T-helper 2 cell (primary cell): ENCODE measurements at regions not wholly inside any gene's neighbourhood (a gene's known extent, or its start where the extent isn't known, plus 50 kb on each side); places are given as distances from the start of the nearest gene placed in this dataset.
"Not testable (repeated sequence)": the region's sequence is repeated elsewhere in the genome, so short reads cannot be mapped to it uniquely, and the experiment has no call there.

ENCODE experiments used
- DNase-seq, 5 experiments: peaks; one replicate each; pipeline versions ENCODE4 v3.0.0 to v3.0.0-alpha.2; 2012 to 2022

DNA sequence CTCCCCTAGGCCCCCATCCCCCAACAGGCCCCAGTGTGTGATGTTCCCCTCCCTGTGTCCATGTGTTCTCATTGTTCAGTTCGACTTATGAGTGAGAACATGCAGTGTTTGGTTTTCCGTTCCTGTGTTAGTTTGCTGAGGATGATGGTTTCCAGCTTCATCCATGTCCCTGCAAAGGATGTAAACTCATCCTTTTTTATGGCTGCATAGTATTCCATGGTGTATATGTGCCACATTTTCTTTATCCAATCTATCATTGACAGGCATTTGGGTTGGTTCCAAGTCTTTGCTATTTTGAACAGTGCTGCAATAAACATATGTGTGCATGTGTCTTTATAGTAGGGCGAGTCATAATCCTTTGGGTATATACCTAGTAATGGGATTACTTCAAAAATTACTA, 295.8 kb upstream of the NUDT12 start:
- not testable (repeated sequence) for DNase-seq

DNA sequence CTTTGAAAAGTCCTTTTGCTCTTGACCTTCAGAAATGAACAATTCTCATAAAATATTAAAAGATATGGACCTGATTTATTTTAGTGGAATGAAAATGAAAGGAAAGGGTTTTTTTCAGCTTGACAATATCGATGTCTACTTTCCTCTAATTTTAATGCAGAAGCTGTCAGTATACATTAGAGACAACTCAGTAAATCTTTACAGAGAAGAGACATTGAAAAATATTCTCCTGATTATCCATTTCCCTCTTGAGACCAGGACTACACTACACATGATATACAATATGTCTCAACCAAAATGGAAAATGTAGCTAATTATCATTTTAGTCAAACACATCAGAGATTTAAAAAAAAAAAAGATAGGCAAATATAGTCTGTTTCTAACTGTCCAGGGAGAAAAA, 288.5 kb upstream of the NUDT12 start:
- no peak for DNase-seq

DNA sequence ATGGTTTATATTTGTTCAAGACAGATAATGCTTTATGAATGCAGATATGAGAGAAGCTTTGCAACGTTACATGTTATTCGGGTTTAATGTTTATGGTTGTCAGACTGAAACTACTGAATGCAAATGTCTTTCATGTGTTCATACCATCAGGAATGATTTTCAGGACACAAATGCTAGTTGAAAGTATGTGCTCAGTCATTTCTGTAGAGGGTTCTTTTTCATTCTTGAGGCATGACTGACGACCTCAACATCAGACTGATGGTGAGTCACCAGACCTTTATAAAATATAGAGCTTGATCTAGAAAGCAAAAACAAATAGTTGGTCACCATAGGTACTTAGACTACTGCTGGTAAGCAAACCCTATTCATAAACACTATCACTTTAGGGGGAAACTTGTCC, 287.3 kb upstream of the NUDT12 start:
- DNase-seq, result peak in 1 of 5 experiments; percentile 32

DNA sequence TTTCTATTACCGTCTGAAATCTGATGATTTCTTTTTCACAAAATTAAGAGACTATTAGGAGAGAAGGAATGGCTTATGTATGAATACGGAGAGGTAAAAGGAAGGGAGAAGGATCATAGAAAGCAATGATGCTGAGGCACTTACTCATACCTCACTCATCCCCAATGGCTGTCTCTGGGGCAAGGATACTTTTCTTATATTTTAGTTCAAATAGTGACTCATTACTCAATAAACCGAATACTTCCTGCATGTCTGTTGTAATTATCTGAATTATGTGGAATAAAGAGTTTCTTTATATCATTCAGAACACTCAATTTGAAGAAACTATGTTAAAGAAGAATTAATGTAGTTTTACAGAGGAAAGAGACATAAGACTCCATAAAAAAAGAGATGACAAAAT, 284.5 kb upstream of the NUDT12 start:
- no peak for DNase-seq

DNA sequence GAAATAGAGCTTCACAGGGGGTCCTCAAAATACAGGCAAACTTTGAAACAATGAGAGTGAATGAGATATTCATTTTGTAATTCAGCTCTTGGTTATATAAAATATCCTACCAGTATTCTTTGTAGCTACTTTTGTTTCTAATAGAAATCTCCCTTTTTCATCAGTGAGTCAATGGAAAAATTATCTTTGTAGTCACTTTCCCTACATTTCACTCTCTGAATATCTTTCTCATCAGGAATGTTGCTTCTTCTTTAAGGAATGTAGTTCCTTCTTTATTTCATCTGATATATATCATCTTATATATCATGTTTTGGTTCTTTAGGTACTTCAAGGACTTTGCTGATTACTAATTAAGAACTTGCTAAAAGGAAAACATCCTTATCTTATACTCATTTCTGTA, 280.3 kb upstream of the NUDT12 start:
- DNase-seq, result no peak

DNA sequence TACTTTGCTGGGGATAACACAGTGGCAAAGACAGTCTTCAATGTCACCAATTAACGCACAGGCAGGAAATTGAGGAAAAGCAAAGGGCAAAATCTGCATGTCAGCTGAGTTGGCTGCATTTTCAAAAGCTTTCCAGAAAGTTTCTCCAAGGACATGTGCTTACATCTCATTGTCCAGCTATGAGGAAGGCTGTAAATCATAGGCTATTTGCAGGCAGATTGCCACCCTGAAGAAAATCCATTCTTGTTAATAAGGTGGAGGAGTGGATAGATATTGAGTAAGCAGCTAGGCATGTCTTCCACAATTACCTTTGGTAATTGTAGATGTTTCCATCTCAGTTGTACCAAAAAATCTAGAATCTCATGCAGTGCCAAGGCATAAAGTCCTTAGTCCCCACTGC, 278.0 kb upstream of the NUDT12 start:
- no peak for DNase-seq

DNA sequence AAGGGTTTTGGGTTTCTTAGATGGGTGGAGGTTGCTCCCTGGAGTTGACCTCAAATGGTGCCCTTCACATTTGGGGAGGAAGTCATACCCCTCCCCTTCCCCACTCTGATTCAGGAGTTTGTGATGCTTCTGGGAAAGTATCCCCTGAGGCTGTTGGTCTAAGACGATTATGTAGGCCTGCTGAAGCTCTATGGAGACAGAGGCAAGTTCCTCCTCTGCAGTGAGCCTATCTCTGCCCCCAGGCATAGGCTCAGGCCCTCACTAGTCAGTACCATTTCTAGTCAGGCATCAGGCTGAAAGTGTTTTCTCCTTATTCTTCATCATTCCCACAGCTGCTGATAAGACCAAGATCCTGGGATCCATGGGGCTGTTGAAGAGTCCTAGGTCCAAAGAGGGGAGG, 271.6 kb upstream of the NUDT12 start:
- DNase-seq, result no peak

DNA sequence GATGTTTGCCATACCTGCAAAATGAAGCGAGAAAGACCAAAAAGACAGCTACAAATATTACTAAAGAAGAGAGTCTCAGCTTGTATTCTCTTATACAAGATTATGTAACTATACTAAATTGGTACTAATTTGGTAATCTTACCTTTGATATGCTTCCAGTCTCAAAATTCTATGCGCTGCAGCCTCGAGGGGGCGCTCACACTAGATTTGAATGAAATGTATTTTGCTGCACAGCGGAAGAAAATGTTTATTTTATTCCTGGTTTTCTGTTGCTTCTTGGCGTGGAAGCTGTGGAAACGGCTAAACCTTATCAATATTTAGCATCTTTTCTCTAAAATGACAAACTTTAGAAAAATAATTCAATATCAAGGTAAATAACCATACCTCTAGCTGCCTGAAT, 267.0 kb upstream of the NUDT12 start:
- no peak for DNase-seq

DNA sequence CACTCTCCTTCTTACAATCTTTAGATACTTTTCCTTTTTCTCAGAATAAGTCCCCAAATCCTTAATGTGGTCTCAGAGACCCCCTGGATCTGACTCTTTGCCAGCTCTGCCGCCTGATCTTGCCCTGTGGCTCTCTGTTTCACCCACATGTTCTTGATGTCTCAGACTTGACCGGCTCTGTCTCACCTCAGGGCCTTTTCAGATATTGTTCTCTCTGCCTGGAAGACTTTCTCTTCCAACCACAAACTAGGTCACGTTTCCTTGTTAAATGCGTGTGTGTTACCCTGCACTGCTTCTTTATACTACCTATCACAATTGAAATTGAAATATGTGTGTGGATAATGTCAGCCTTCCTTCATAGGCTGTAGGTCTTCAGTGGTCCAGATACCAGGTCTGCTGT, 265.4 kb upstream of the NUDT12 start:
- no peak for DNase-seq

DNA sequence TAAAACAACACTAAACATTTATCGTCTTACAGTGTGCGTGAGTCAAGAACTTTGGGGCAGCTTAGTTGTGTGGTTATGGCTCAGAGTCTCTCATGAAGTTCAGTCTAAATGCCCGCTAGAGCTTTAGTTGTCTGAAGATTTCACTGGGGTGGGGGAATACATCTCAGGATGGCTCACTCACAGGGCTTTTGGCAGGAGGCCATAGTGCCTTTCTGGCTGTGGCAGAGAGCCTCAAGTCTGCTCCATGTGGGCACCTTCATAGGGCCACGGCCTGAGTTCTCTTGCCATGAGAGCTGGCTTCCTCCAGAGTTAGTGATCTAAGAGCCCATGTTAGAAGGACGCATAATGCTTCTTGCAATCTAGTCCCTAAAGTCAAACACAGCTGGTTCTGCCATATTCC, 258.8 kb upstream of the NUDT12 start:
- DNase-seq, result no peak

DNA sequence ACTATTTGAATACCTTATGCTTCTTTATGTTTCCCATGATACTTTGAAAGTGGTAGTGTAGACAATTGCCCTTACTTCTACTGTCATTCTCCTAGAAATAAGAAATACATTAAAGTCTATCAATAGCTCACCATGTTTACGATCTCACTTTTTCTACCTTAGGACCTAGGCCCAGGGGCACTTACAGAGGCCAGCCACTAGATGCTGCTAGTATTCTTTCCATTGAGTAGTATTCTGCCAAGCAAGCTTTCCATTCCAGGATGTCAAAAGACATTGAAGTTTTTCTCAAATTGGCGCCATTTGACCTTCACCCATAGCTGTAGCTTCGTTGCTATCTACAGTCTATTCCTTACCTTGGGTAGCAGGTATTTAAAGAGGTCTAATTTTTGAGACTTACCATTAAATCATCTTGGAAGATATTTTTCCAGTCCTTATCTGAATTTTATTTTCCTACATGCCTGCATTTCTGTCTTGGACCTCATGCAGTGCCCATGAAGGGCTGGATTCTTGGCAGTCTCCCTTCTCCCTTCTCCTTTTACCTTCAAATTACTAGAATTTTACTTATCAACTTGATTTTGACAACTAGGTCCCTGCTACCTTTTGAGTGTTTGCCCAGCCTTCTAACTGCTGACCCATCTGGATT, 246.0 kb upstream of the NUDT12 start:
- peak in 1 of 5 experiments; percentile 11 for DNase-seq

DNA sequence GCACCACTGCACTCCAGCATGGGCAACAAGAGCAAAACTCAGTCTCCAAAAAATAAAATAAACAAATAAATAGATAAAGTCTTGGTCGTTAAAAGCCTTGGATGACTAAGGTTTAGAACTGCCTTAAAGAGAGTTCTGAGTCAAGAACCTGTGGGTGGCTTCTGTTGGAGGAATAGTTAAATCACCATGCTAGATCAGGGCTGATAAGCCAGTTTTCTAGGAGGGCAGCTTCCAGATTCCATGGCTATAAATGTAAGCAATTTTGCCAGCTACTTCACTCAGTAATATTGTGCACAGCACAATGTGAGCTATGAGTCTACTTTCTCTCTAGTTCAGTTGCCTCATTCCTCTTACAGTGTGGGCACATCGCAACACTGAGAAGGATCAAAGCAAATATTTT, 242.1 kb upstream of the NUDT12 start:
- DNase-seq, result no peak

DNA sequence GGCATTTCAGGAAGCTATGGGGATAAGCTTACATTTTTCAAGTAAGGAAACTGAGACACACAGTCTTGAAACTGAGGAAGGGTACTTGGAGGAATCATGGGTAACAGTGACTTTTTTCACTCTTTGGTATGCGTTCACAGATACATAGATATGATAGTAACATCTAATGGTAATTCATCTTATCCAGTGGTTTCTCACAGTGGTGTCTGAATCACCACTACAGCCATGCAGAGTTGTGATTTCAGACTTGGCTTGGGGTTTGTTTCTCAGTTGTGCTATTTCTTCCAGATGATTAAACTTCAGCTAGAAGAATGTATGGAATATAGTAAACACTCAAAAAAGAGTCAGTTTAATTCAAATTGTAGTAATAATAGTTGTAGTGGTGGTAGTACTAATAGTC, 239.1 kb upstream of the NUDT12 start:
- no peak for DNase-seq

DNA sequence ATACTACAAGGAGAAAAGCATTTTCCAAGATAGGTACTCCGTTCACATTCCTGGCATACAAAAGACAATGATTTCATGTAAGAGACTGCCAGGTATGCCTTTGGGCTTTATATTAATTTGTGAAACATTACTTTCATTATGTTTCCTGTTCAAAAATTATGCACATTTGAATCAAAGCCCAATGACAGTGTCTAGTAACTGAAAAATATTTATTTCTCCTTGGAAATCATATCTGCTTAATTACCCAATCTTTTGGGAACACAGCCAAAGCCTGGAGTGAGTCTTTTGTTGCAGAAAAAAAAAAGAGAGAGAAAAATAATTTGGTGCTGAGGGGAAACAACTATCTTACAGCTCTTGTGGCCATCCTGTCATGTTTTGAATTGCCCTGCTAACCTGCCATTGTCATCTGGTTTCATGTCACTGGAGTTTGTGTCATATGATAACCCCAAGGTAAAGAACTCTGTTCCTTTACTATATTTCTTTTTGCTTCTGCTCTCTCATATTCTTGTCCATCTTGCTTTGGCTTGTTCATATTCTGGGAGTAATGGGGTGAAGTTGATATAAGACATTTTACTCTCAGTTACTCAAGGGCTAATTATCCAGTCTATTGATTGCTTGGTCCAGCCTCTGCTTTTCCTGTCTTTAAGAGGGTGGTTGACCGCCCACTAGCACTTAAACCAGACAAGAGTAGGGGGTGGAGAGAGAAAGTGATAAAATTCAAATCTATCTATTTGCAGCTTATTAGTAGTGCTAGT, 238.3 kb upstream of the NUDT12 start:
- DNase-seq, result no peak

DNA sequence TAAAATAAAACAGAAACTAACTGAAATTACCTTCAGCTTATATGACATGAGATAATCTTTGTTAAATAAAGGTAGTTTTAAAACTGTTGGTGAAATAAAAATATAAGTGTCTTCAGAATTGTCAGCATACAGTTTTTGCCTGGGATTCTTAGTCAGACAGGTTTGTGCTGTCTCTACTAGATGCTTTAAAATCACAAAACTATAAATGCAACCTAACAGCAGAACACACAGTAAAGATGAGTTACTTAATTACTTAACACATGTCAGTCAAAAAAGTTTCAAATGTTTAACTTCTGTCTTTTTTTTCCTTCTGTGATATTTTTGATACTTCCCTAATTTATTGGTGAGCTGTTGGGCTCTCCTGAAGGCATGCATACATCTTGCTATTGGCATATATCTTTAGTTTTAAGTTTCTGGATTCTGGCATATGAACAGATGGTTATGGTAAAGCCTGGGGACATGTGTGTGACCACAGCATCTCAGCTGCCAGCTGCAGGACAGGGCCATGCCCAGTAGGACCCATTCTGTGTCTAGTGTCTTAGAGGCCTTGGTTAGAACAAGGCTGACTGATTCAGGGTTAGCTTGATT, 231.1 kb upstream of the NUDT12 start:
- no peak for DNase-seq

DNA sequence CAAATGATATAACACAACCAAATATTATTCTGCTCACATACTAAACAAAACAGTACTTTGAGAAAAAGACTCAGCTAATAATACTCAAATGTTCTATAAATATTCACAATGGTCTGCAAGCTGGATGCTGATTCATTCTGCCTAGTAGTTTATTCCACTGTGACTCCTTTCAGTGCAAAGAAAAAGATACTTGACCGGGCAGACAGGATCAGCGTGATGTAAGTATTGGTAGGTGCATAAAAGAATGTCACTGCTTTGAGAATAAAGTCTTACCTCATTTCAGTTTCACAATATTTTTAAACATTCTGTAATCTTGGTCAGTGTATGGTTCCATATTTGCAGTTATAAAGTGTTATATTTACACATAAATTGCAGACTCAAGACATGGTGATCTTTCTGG, 223.0 kb upstream of the NUDT12 start:
- no peak for DNase-seq

DNA sequence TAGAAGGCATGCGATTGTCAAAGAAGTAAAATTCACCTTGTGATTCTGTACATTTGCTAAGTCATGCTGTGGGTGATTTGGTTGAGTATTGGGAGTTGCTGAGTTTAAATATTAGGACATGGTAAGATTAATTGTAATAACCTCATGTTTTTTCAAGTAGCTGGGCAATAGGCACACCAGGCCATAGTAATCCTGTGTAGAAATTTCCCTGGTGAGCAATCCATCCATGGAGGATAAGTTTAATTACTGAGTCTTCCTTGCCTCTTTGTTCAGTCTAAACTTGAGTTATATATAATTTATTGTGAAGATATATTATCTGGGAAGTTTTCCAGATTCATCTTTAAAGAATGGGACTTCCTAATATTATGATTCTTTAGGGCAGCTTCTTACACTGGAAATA, 221.1 kb upstream of the NUDT12 start:
- DNase-seq, result no peak

DNA sequence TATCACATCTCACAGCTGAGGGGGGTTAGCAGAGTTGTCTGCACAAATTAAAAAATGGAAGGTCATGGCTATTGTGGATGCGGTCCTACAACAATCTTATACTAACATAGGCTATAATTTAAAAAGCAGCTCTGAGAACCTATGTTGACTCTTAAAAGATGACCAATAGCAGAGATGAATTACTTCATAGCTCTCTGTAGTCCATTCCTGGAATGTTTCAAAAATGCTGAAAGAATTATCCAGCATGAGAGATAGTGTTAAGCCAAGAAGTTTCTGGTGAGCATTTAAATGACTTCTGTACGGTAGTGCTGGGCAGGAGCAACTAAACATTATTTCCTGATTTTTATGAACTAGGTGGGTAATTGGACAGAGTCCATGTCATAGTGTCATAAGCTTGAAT, 218.2 kb upstream of the NUDT12 start:
- no peak for DNase-seq

DNA sequence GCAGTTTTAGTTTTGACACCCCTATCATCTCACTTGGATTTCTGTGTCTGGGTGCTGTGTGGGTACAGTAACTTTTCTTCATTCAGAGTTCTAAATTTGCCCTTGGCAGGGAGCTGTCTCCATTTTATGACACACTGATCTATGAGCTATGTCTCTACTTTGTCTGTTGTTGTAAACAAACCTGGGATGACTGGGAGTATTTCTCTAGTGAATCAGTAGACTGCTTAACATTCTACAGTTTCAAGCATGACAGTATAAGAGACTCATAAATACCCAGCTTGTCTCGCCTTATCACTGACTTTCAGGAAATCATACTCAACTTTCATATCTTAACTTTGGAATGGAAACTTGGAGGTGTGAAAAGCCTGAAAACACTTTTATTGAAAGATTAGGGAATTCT, 212.1 kb upstream of the NUDT12 start:
- no peak for DNase-seq

DNA sequence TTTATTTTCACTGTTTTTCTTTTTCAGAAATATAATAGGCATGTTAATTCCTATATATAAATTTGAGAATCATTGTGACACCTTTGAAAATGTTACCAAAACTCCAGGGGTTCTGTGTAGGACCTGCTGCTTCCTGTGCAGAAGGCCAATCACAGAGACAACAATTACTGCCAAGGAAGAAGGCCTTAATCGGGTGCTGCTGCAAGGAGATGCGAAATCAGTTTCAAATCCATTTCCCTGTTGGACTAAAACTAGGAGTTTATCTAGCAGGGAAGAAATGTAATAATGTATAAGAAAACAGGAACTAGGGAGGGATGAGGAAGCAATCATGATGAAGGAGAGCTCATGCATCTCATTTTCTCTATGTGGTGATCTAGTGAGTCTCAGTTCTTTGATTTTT, 209.7 kb upstream of the NUDT12 start:
- DNase-seq, result no peak

DNA sequence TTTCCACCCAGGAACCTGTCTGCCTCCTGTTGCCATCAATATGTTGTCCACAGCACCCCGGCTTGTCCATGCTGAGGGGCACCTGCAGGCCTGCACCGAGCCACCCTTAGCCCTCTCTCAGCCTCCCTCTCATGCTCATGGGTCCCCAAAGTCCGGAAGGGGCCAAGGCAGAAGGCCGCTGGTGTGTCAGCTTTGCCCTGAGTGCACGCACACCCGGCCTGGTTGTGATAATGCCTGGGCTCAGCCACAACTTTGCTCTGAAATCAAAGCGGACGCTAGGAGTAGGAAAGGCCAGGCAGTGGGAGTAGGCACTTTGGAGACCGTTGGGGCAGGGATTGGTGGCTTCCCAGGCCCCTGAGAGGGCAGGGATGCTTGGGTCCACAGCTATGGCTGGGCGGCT, 201.8 kb upstream of the NUDT12 start:
- DNase-seq, result no peak

DNA sequence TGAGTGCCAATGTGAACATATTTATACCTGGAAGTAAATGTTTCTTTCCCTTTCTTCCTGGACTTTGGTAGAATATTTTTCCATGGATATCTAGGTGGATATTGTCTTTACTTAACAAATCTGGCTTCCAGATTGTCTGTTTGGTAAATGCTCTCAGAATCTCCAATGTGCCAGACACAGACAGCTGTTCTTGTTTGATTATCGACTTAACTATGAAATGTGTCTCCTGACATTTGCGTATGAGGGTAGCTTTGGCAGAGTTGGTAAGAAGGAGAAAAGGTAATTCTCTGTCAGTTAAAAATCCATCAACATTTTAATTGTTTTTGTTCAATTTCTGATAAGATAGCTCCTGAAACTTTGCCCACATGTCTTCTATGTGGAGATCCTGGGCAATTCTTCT, 196.4 kb upstream of the NUDT12 start:
- no peak for DNase-seq

DNA sequence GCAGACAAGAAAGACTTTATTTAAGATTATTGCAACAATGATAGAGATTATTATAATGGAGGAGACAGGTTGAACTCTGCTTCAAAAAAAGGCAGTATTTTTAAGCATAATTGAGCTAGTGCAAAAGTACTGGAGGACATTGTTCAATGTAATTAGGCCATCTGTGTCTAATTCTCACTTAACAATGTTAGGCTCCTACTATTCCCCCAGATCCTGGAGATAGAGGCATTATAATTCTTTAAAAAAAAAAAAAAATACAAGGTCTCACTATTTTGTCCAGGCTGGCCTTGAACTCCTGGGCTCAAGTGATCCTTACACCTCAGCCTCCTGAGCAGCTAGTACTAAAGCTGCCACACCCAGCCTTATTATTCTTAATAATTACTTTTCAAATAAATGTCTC, 193.4 kb upstream of the NUDT12 start:
- DNase-seq, result no peak

DNA sequence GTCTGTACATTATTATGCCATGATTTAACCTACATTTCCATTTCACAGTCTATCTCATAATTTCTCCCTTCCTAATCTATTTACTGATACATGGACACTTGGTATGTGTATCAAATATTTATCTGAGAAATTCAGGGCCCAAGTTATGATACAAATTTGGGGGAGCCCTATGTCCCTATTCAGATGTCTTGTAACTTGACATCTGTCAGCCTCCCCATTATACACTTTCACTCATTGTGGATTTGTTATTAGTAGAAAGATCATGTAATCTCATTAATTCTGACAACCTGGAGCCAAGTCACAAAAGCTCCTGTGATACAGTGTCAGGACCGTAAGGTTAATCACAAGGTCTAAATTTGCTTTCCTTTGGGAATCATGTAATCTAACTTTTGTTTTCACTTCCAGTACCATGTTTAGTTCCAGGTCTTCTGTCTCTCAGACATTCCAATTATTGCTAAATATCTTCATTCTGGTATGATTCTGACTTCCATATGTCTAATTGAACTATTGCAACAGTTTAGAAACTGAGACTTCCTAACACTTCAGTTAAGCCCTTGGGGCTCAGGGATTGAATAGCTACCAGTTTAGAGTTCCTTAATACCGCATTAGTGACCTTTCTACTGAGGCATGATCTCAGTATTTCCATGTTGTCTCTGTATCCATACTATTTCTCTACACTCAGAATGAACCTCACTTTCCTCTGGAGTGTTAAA, 182.9 kb upstream of the NUDT12 start:
- DNase-seq, result no peak
